ENCODE measurements at regions not wholly inside any gene's neighbourhood (a gene's known extent, or its start where the extent isn't known, plus 50 kb on each side); places are given as distances from the start of the nearest gene placed in this dataset.

GRCh38 chr3:36282766-36283165, 97.5 kb upstream of the STAC start:
- no peak for DNase-seq (ENCODE audit: low read depth)

GRCh38 chr3:36295296-36295695, 85.0 kb upstream of the STAC start:
- DNase-seq (ENCODE audit: low read depth) = no peak

- no peak for DNase-seq (ENCODE audit: low read depth)
Observed at GRCh38 chr3:36297195-36297594, 83.1 kb upstream of the STAC start.

- no peak for DNase-seq (ENCODE audit: low read depth)
Observed at GRCh38 chr3:36298188-36298587, 82.1 kb upstream of the STAC start.

GRCh38 chr3:36302158-36302509, 78.2 kb upstream of the STAC start:
- DNase-seq (ENCODE audit: low read depth) = no peak

- DNase-seq (ENCODE audit: low read depth) = no peak
Observed at GRCh38 chr3:36302626-36303025, 77.7 kb upstream of the STAC start.

- no peak for DNase-seq (ENCODE audit: low read depth)
Observed at GRCh38 chr3:36303286-36303685, 77.0 kb upstream of the STAC start.

GRCh38 chr3:36305929-36306520, 74.3 kb upstream of the STAC start:
- no peak for DNase-seq (ENCODE audit: low read depth)

GRCh38 chr3:36309092-36309491, 71.2 kb upstream of the STAC start:
- DNase-seq (ENCODE audit: low read depth) = no peak

- DNase-seq (ENCODE audit: low read depth) = no peak
Observed at GRCh38 chr3:36312351-36312750, 68.0 kb upstream of the STAC start.

GRCh38 chr3:36317915-36318314, 62.4 kb upstream of the STAC start:
- DNase-seq (ENCODE audit: low read depth) = no peak

GRCh38 chr3:36318621-36319200, 61.6 kb upstream of the STAC start:
- DNase-seq (ENCODE audit: low read depth) = no peak

- no peak for DNase-seq (ENCODE audit: low read depth)
Observed at GRCh38 chr3:36319680-36320079, 60.6 kb upstream of the STAC start.
